A549 (cell line): ENCODE measurements at regions not wholly inside any gene's neighbourhood (a gene's known extent, or its start where the extent isn't known, plus 50 kb on each side); places are given as distances from the start of the nearest gene placed in this dataset.

ENCODE experiments used
- MYC ChIP-seq: IDR thresholded peaks from 2 replicates; pipeline ENCODE4 v1.6.1; 2012; ENCODE audit warnings: mild to moderate bottlenecking, inconsistent platforms, low read length, improper control_type of control experiment, borderline replicate concordance
- RARB ChIP-seq: fragments of 250-450 bp; sonication (Bioruptor Pico); IDR thresholded peaks from 2 replicates; pipeline ENCODE4 v1.8.0; 2021; ENCODE audit warnings: mild to moderate bottlenecking, moderate library complexity
- TF ChIP-seq, protein P1 (sequence below): fragments of >200 bp; sonication (Bioruptor Twin); formaldehyde crosslinking; IDR thresholded peaks from 3 replicates; pipeline ENCODE4 v1.5.1; 2016

DNA sequence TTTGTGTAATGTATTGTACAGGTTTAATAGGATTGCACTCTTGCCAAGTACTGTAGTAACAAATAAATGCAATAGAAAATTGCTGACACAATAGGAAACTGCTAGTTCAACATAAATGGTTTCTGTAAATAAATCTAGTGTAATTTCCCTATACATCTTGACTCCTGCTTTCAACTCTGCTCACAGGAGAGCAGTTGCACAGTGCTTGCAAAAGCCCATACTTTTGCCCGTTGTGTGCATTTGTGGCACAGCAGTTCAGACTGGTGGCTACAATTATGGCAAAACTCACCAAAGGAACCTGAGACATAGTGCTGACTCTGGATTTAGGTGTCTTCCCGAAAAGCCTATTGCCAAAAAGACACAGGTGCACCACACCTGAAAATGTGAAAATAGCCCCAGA lies 953.3 kb upstream of the SLC35B3 start:
- TF ChIP-seq RARB (no peak), MYC (no peak)
- TF ChIP-seq, protein P1, sequence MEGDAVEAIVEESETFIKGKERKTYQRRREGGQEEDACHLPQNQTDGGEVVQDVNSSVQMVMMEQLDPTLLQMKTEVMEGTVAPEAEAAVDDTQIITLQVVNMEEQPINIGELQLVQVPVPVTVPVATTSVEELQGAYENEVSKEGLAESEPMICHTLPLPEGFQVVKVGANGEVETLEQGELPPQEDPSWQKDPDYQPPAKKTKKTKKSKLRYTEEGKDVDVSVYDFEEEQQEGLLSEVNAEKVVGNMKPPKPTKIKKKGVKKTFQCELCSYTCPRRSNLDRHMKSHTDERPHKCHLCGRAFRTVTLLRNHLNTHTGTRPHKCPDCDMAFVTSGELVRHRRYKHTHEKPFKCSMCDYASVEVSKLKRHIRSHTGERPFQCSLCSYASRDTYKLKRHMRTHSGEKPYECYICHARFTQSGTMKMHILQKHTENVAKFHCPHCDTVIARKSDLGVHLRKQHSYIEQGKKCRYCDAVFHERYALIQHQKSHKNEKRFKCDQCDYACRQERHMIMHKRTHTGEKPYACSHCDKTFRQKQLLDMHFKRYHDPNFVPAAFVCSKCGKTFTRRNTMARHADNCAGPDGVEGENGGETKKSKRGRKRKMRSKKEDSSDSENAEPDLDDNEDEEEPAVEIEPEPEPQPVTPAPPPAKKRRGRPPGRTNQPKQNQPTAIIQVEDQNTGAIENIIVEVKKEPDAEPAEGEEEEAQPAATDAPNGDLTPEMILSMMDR, result no peak
